GM12874 (cell line): ENCODE measurements at regions not wholly inside any gene's neighbourhood (a gene's known extent, or its start where the extent isn't known, plus 50 kb on each side); places are given as distances from the start of the nearest gene placed in this dataset.

Source experiments
- TF ChIP-seq, protein P1 (sequence below): IDR thresholded peaks from 2 replicates; pipeline ENCODE4 v1.5.1; 2011; ENCODE audit warnings: low read depth, mild to moderate bottlenecking, control low read depth, low read length, moderate library complexity; ENCODE audit not compliant: insufficient read depth

DNA sequence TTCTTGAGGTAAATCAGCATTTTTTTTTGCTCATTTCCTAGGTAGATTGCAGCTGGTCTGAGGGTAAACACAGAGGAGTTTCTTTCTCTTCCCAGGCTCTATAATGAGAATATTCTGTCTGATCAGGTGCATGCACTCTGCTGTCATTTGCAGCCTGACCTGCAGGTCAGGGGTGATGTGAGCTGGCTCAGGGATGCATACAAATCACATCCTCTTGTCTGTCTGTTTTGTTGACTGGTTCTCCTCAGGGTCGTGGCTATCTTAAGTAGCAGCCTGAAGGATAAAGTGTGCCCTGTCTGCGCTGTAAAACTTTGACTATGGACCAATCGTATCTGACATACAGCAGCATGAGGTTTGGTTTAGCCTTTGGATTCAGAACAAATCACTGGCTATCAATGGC, 183.4 kb upstream of the POU3F2 start:
- TF ChIP-seq, protein P1, sequence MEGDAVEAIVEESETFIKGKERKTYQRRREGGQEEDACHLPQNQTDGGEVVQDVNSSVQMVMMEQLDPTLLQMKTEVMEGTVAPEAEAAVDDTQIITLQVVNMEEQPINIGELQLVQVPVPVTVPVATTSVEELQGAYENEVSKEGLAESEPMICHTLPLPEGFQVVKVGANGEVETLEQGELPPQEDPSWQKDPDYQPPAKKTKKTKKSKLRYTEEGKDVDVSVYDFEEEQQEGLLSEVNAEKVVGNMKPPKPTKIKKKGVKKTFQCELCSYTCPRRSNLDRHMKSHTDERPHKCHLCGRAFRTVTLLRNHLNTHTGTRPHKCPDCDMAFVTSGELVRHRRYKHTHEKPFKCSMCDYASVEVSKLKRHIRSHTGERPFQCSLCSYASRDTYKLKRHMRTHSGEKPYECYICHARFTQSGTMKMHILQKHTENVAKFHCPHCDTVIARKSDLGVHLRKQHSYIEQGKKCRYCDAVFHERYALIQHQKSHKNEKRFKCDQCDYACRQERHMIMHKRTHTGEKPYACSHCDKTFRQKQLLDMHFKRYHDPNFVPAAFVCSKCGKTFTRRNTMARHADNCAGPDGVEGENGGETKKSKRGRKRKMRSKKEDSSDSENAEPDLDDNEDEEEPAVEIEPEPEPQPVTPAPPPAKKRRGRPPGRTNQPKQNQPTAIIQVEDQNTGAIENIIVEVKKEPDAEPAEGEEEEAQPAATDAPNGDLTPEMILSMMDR, result no peak

DNA sequence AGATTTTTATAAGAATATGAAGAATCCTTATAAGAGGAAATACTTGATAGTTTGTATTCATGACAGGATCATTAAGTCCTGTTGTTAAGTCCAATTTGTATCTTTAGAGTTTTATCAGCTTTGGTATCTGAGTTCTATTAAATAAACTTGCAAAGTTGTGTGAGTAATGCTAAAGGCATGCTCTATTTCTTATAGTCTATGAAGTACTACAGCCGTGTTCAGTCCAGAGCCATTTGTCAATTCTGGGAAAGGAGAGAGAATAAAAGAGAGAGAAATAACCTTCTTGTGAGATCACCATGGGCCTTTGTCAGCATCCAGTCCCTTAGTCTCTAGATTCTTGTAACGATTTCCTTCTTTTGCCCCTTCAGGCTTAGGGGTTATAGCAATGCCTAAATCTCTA, 181.2 kb upstream of the POU3F2 start:
- TF ChIP-seq, protein P1, result no peak

DNA sequence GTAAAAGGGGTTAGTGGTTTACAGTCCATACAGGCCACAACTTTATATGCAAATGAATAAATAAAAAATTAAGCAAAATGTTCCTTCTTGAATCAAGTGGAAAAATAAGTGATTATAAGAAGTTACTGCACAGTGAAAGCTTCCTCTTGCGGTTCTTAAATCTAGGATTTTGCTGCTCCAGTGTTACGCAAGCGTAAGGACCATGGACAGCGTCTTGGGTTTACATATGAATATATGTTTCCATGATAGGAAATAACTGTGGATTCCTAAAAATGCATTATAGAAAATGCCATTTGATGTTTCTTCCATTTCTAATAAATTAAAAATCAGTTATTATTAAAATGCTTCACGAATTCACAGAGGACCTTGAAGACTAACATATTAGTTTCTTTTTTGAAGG, 176.6 kb upstream of the POU3F2 start:
- TF ChIP-seq, protein P1, result no peak

DNA sequence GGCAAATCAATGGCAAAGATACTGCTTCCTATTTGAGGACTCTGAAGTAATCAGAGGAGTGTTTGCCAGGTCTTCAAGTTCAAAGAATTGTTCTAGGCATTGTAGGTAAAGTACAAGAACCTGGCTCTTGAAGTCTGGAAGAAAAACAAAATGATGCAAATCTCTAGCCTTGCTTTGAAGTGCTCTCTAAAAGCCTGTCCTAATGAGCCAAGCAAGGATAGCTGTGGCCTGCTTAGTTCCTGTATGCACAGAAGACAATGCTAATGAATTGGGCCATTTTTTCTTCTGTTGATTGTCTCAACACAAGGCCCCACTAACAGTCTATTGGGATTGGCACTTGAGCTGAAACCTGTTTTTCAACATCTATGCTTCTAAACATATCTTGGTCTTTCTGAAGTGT, 165.0 kb upstream of the POU3F2 start:
- TF ChIP-seq, protein P1, result no peak

DNA sequence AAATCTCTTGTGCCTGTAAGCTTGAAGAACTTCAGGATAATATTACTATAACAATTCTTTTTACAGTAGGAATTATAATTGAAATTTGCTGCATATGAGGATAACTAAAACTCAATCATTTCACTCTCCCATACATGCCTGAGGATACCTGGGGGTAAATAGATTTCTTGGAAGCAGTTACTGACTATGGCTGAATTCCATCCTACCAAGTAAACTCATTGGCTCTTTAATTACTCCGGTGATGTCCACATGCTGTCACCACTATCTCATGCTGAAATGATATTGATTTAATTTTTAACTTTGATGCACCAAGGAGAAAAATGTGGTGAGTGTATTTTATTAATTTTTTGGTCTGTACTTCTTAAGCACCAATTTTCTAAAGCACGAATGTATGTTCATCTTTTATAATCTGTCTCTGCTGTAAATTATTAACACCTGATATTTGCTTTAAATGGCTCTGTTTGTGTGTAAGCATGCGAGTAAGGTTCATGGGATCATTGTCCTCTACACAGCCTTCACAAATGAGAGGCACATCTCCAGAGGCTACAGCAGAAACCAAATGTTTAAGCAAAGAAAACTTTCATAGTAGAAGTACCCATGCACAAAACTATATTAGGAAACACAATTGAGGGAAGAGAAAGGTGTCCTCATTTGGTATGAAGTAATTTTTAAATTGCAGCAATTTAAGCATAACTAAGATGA, 164.2 kb upstream of the POU3F2 start:
- TF ChIP-seq, protein P1, result no peak

DNA sequence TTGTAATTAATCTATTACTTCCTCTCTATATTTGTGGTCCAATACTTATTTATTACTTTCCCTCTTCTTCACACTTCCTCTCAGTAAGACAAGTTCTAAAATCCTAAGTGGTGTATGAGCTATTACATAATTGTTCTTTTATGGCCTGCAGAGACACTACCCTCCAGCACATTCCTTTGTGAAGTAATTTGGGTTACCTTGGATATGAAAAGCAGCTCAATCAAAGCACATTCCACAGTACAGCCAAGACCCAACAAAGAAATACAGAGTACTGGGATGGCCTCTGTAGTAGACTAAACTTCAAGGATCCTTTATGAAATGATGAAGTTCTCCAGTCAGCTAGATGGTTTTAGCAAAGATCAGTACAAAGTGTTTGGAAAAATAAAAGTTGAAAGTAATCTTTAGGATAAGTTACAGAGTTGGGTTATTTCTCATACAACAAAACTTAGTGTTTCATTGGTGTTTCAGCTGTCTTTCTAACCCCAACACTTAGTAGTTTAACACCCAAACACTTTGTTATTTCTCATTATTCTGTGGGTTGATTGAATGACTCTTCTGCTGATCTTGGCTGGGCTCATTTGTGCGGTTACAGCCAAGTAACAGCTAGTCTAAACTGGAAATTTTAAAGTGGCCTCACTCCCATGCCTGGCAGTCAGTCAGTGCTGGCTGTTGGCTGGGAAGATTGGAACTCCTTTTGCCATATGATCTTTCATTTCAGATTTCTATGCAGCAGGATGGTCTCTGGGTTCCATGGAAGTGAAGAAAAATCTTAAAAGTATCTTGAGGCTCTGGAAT, 161.5 kb upstream of the POU3F2 start:
- TF ChIP-seq, protein P1, result no peak

DNA sequence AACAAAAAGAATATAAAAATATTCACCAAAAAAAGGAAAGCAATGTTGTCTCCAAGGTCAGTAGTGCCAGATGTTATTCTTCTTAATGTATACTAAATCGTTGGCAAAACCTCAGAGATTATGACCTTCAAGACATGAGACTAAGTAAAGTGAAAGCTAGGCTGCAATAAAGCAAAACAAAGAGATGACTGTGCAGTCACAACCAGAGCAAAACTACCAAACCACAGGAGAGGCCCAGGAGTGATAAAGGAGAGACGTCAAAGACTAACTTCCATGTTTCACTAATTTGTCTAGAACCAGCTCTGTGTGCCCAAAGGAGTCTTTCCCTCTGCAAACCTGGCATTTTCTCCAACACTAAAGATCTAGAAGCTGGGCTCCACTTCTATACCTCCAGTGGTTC, 155.9 kb upstream of the POU3F2 start:
- TF ChIP-seq, protein P1, result no peak
